ENCODE measurements at regions not wholly inside any gene's neighbourhood (a gene's known extent, or its start where the extent isn't known, plus 50 kb on each side); places are given as distances from the start of the nearest gene placed in this dataset.
"Not testable (repeated sequence)": the region's sequence is repeated elsewhere in the genome, so short reads cannot be mapped to it uniquely, and the experiment has no call there.

GRCh38 chr1:143884532-143884931 is 87.3 kb downstream of the FAM72C start:
- H3K4me1 Mint-ChIP-seq (ENCODE audit: low read depth, unreplicated experiment); H3K36me3 Mint-ChIP-seq (ENCODE audit: insufficient read depth, unreplicated experiment); H3K9me3 Mint-ChIP-seq (ENCODE audit: low read depth, unreplicated experiment); intact Hi-C loops (cut with micrococcal nuclease; ENCODE audit: unreplicated experiment); CTCF ChIA-PET; BruUV-seq (replicated peaks); H3K27me3 Mint-ChIP-seq (ENCODE audit: unreplicated experiment); H3K27ac Mint-ChIP-seq (ENCODE audit: unreplicated experiment): not testable (repeated sequence)
- peak overlapping the region; percentile 55 for H3K4me3 Mint-ChIP-seq (ENCODE audit: low read depth, unreplicated experiment)
- TF ChIP-seq CTCF (IDR thresholded peaks at IDR 0.05; ENCODE audit: unreplicated experiment), result peak; percentile 42
- DNase-seq, result peak; percentile 59

GRCh38 chr1:143879757-143880536 is 91.8 kb downstream of the FAM72C start:
- H3K9me3 Mint-ChIP-seq (ENCODE audit: low read depth, unreplicated experiment); H3K27ac Mint-ChIP-seq (ENCODE audit: unreplicated experiment); BruUV-seq (replicated peaks): not testable (repeated sequence)

GRCh38 chr1:143875947-143876346 is 95.8 kb downstream of the FAM72C start:
- H3K36me3 Mint-ChIP-seq (ENCODE audit: insufficient read depth, unreplicated experiment); intact Hi-C loops (cut with micrococcal nuclease; ENCODE audit: unreplicated experiment); H3K4me3 Mint-ChIP-seq (ENCODE audit: low read depth, unreplicated experiment); BruUV-seq (replicated peaks); H3K27ac Mint-ChIP-seq (ENCODE audit: unreplicated experiment); H3K4me1 Mint-ChIP-seq (ENCODE audit: low read depth, unreplicated experiment); DNase-seq; CTCF ChIA-PET; H3K9me3 Mint-ChIP-seq (ENCODE audit: low read depth, unreplicated experiment): not testable (repeated sequence)
- peaks cover 12% of the 10 kb centered on the region for H3K27me3 Mint-ChIP-seq (ENCODE audit: unreplicated experiment)

More at GRCh38 chr1:143879757-143880536, 91.8 kb downstream of the FAM72C start:
- DNase-seq; H3K36me3 Mint-ChIP-seq (ENCODE audit: insufficient read depth, unreplicated experiment); H3K4me1 Mint-ChIP-seq (ENCODE audit: low read depth, unreplicated experiment); CTCF ChIA-PET; intact Hi-C loops (cut with micrococcal nuclease; ENCODE audit: unreplicated experiment); H3K4me3 Mint-ChIP-seq (ENCODE audit: low read depth, unreplicated experiment); H3K27me3 Mint-ChIP-seq (ENCODE audit: unreplicated experiment): not testable (repeated sequence)

GRCh38 chr1:143874625-143875024 is 97.2 kb downstream of the FAM72C start:
- BruUV-seq (replicated peaks); H3K36me3 Mint-ChIP-seq (ENCODE audit: insufficient read depth, unreplicated experiment); H3K9me3 Mint-ChIP-seq (ENCODE audit: low read depth, unreplicated experiment): not testable (repeated sequence)

GRCh38 chr1:143873650-143874049 is 98.1 kb downstream of the FAM72C start:
- CTCF ChIA-PET, result not testable (repeated sequence)

More at GRCh38 chr1:143874625-143875024, 97.2 kb downstream of the FAM72C start:
- intact Hi-C loops (cut with micrococcal nuclease; ENCODE audit: unreplicated experiment); DNase-seq; CTCF ChIA-PET; H3K4me1 Mint-ChIP-seq (ENCODE audit: low read depth, unreplicated experiment); H3K27ac Mint-ChIP-seq (ENCODE audit: unreplicated experiment); H3K4me3 Mint-ChIP-seq (ENCODE audit: low read depth, unreplicated experiment): not testable (repeated sequence)
- H3K27me3 Mint-ChIP-seq (ENCODE audit: unreplicated experiment), result peaks cover 12% of the 10 kb centered on the region

GRCh38 chr1:143870388-143870787 is 101.4 kb downstream of the FAM72C start:
- DNase-seq; H3K4me3 Mint-ChIP-seq (ENCODE audit: low read depth, unreplicated experiment); intact Hi-C loops (cut with micrococcal nuclease; ENCODE audit: unreplicated experiment); H3K27ac Mint-ChIP-seq (ENCODE audit: unreplicated experiment); BruUV-seq (replicated peaks); H3K9me3 Mint-ChIP-seq (ENCODE audit: low read depth, unreplicated experiment); H3K36me3 Mint-ChIP-seq (ENCODE audit: insufficient read depth, unreplicated experiment); H3K4me1 Mint-ChIP-seq (ENCODE audit: low read depth, unreplicated experiment); CTCF ChIA-PET: not testable (repeated sequence)
- H3K27me3 Mint-ChIP-seq (ENCODE audit: unreplicated experiment), result peaks cover 12% of the 10 kb centered on the region

More at GRCh38 chr1:143873650-143874049, 98.1 kb downstream of the FAM72C start:
- H3K36me3 Mint-ChIP-seq (ENCODE audit: insufficient read depth, unreplicated experiment); BruUV-seq (replicated peaks); H3K27ac Mint-ChIP-seq (ENCODE audit: unreplicated experiment); DNase-seq; H3K4me3 Mint-ChIP-seq (ENCODE audit: low read depth, unreplicated experiment); intact Hi-C loops (cut with micrococcal nuclease; ENCODE audit: unreplicated experiment); H3K9me3 Mint-ChIP-seq (ENCODE audit: low read depth, unreplicated experiment); H3K4me1 Mint-ChIP-seq (ENCODE audit: low read depth, unreplicated experiment): not testable (repeated sequence)
- H3K27me3 Mint-ChIP-seq (ENCODE audit: unreplicated experiment), result peaks cover 12% of the 10 kb centered on the region

GRCh38 chr1:143867590-143868220 is 104.1 kb downstream of the FAM72C start:
- DNase-seq; H3K9me3 Mint-ChIP-seq (ENCODE audit: low read depth, unreplicated experiment); BruUV-seq (replicated peaks); H3K27me3 Mint-ChIP-seq (ENCODE audit: unreplicated experiment); intact Hi-C loops (cut with micrococcal nuclease; ENCODE audit: unreplicated experiment); H3K36me3 Mint-ChIP-seq (ENCODE audit: insufficient read depth, unreplicated experiment); CTCF ChIA-PET; H3K4me3 Mint-ChIP-seq (ENCODE audit: low read depth, unreplicated experiment); H3K4me1 Mint-ChIP-seq (ENCODE audit: low read depth, unreplicated experiment); H3K27ac Mint-ChIP-seq (ENCODE audit: unreplicated experiment): not testable (repeated sequence)

- H3K27me3 Mint-ChIP-seq (ENCODE audit: unreplicated experiment); CTCF ChIA-PET; H3K4me1 Mint-ChIP-seq (ENCODE audit: low read depth, unreplicated experiment); H3K9me3 Mint-ChIP-seq (ENCODE audit: low read depth, unreplicated experiment); DNase-seq; BruUV-seq (replicated peaks); H3K36me3 Mint-ChIP-seq (ENCODE audit: insufficient read depth, unreplicated experiment); intact Hi-C loops (cut with micrococcal nuclease; ENCODE audit: unreplicated experiment); H3K27ac Mint-ChIP-seq (ENCODE audit: unreplicated experiment); H3K4me3 Mint-ChIP-seq (ENCODE audit: low read depth, unreplicated experiment): not testable (repeated sequence)
These were observed 107.8 kb downstream of the FAM72C start for GRCh38 chr1:143863901-143864520.

- H3K4me1 Mint-ChIP-seq (ENCODE audit: low read depth, unreplicated experiment); CTCF ChIA-PET; H3K4me3 Mint-ChIP-seq (ENCODE audit: low read depth, unreplicated experiment); H3K27me3 Mint-ChIP-seq (ENCODE audit: unreplicated experiment); BruUV-seq (replicated peaks); H3K27ac Mint-ChIP-seq (ENCODE audit: unreplicated experiment); H3K9me3 Mint-ChIP-seq (ENCODE audit: low read depth, unreplicated experiment); H3K36me3 Mint-ChIP-seq (ENCODE audit: insufficient read depth, unreplicated experiment); intact Hi-C loops (cut with micrococcal nuclease; ENCODE audit: unreplicated experiment); DNase-seq: not testable (repeated sequence)
These were observed 109.1 kb downstream of the FAM72C start for GRCh38 chr1:143862722-143863121.

Measured in Calu3 (cell line).